ACC112 (cell line): ENCODE measurements at regions not wholly inside any gene's neighbourhood (a gene's known extent, or its start where the extent isn't known, plus 50 kb on each side); places are given as distances from the start of the nearest gene placed in this dataset.

Experiments
- H2AFZ ChIP-seq: fragments of 200-600 bp; sonication (generic); one replicate; pipeline ENCODE4 v1.6.0; 2017; ENCODE audit warnings: antibody characterized with exemption, low read length; ENCODE audit not compliant: unreplicated experiment
- H3K27ac ChIP-seq: fragments of 200-600 bp; sonication (generic); 2 replicates; pipeline ENCODE4 v1.5.1; 2014; ENCODE audit warnings: low read depth, mild to moderate bottlenecking, antibody characterized with exemption, low read length, moderate library complexity
- H3K27me3 ChIP-seq: fragments of 200-600 bp; sonication (generic); 2 replicates; pipeline ENCODE4 v1.6.1; 2014; ENCODE audit warnings: mild to moderate bottlenecking, antibody characterized with exemption, low read length, moderate library complexity, mixed read lengths; ENCODE audit not compliant: insufficient read depth
- H3K36me3 ChIP-seq: fragments of 200-600 bp; sonication (generic); 2 replicates; pipeline ENCODE4 v1.6.1; 2016; ENCODE audit warnings: mild to moderate bottlenecking, antibody characterized with exemption, low read length, moderate library complexity, mixed read lengths; ENCODE audit not compliant: insufficient read depth
- H3K4me1 ChIP-seq: fragments of 200-600 bp; sonication (generic); one replicate; pipeline ENCODE4 v1.6.1; 2016; ENCODE audit warnings: low read length, mixed read lengths; ENCODE audit not compliant: insufficient read depth, unreplicated experiment, control insufficient read depth
- H3K4me3 ChIP-seq: fragments of 200-600 bp; sonication (generic); 2 replicates; pipeline ENCODE4 v1.5.1; 2014; ENCODE audit warnings: mild to moderate bottlenecking, low read depth, low read length
- H3K79me2 ChIP-seq: fragments of 200-600 bp; sonication (generic); one replicate; pipeline ENCODE4 v1.6.0; 2016; ENCODE audit warnings: low read length; ENCODE audit not compliant: control insufficient read depth, unreplicated experiment, insufficient read depth

DNA sequence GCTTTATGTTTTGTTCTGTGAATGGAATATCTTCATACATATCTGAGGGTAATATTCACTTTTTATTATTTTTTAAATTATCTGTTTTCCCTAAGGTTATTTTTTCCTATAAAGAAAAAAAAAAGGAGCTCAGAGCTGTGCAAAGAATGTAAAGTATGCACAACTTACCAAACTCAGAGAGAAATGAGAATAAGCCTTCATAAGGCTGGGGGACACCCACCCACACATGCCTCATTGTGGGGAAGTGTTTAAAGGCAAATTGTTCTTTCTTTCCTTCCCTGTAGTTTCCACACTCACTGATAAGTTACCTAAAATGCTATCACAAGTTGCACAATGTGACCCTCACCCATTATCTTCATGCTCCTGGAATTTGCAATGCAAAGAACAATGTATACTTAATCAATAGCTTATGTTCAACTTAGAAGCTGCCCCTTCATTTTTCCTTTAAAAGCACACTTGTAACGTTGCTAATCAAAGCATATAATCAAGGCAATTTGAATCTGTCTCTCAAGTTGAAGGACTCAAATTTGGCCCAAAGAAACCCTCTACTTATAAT, 108.1 kb downstream of the GNAT3 start:
- H3K27ac ChIP-seq: no peak overlapping the region
- H2AFZ ChIP-seq: no peak overlapping the region
- H3K4me1 ChIP-seq: no peaks in the 10 kb centered on the region
- H3K27me3 ChIP-seq: no peaks in the 10 kb centered on the region
- H3K79me2 ChIP-seq: no peaks in the 10 kb centered on the region
- H3K4me3 ChIP-seq: no peak overlapping the region
- no peaks in the 10 kb centered on the region for H3K36me3 ChIP-seq

DNA sequence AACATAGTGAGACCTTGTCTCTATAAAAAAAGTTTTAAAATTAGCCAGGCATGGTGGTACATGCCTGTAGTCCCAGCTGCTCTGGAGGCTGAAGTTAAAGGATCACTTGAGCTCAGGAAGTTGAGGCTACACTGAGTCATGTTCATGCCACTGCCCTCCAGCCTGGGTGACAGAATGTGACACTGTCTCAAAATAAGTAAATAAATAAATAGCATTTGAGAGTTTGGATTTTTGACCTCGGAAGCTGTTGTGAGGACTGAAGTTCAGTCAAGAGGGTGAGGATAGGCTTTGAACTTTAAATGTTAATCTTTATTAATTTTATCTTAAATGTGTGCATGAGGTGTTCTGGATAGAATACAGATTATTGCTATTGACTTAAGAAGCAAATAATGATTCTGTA, 110.2 kb downstream of the GNAT3 start:
- H2AFZ ChIP-seq: no peak overlapping the region
- H3K27me3 ChIP-seq: no peaks in the 10 kb centered on the region
- H3K27ac ChIP-seq: no peak overlapping the region
- H3K4me3 ChIP-seq: no peak overlapping the region
- no peaks in the 10 kb centered on the region for H3K4me1 ChIP-seq
- no peaks in the 10 kb centered on the region for H3K36me3 ChIP-seq
- no peaks in the 10 kb centered on the region for H3K79me2 ChIP-seq

DNA sequence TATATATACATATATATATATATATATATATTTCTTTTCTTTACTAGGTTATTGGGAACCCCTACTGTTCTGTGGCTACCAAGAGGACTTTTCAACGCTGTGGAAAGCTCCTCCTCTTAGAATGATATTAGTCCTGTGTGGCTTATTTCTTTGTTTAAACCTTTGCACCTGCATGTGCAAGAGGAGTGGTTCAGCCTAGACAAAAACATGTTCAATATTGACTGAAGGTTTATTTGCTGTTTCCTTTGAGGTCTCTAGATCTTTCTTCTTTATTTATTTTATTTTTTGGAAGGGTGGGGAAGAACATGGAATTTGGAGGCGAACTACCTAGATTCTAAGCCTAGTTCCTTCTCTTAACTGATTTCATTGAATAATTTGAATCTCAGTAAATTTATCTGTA, 118.1 kb downstream of the GNAT3 start:
- Histone ChIP-seq H3K36me3 (no peaks in the 10 kb centered on the region), H3K79me2 (no peaks in the 10 kb centered on the region), H3K4me3 (no peak overlapping the region), H3K27me3 (no peaks in the 10 kb centered on the region), H2AFZ (no peak overlapping the region), H3K4me1 (no peaks in the 10 kb centered on the region), H3K27ac (no peak overlapping the region)

DNA sequence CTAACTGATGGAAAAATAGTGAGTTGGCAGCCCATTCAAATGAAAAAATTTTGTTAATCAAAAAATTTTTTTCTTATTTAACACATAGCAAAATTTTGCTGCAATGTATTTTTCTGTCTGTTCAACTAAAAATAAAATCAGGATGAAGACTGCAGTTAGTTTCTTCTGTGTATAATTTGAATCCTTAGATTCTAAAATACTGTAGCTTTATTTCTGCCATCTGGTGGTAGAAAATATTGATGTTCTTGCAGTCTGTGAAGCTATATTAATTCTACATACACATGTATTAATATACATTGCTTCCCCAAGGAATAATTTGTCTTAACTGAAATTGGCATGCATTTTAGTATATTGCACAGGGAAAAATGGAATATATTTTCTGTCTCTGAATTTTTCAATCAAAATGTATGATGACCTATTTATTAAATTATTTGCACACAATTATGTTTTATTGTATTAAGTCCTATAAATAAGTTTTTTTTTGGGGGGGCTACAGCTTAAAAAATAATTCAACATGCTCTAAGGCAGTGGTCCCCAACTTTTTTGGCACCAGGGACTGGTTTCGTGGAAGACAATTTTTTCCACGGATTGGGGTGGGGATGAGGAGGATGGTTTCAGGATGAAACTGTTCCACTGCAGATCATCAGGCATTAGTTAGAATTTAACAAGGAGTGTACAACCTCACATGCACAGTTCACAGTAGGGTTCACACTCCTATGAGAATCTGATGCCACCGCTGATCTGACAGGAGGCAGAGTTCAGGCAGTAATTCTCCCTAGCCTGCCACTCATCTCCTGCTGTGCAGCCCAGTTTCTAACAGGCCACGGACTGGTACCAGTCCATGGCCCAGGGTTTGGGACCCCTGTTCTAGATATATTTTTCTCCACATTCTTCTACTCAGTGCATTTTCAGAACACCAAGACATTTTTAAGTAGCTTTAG, 119.4 kb downstream of the GNAT3 start:
- no peaks in the 10 kb centered on the region for H3K36me3 ChIP-seq
- no peaks in the 10 kb centered on the region for H3K27me3 ChIP-seq
- no peaks in the 10 kb centered on the region for H3K79me2 ChIP-seq
- H3K27ac ChIP-seq: no peak overlapping the region
- H3K4me1 ChIP-seq: no peaks in the 10 kb centered on the region
- no peak overlapping the region for H3K4me3 ChIP-seq
- no peak overlapping the region for H2AFZ ChIP-seq

DNA sequence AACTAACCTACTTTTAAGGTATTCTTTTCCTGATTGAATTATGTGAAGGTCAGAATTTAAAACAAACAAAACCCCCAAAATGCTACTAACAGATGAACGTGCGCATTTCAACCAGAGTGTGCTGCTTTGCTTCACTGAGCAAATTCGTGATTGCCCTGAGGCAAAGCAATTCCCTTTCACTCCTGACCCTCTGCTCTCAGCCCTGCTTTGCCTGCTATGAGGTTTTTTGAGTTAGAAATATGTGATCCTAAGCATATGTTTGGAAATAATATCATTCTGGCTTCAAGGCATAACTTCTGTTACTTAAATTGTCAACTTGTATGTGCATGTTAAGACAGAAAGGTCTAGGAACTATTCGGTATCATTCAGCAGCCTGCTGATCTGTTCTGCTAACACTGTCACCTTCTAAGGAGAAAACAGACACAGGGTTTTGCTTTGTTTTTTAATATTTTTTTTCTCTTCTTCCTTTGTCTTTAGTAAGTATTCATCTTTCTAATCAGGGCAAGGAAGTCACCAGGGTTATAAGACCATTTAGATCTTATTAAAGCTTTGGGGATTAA, 124.2 kb downstream of the GNAT3 start:
- no peaks in the 10 kb centered on the region for H3K27me3 ChIP-seq
- H3K4me3 ChIP-seq: no peak overlapping the region
- no peak overlapping the region for H3K27ac ChIP-seq
- peaks cover 19% of the 10 kb centered on the region for H3K4me1 ChIP-seq
- H3K36me3 ChIP-seq: no peaks in the 10 kb centered on the region
- H2AFZ ChIP-seq: no peak overlapping the region
- H3K79me2 ChIP-seq: no peaks in the 10 kb centered on the region

DNA sequence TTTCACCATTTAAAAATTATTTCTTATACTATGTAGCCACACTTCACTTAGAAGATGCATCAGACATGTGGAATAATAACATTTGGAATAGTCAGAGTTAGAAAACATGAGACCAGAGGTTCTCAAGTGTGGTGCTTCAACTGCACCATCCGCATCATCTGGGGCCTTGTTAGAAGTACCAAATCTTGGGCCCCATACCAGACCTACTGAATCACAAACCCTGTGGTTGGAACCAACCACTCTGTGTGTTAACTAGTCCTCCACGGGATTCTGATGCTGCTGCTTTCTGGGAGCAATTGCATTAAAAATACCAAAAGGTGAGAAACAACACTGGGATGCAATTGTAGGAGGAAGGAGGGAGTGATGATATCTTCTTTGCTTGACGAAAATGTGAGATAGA, 125.2 kb downstream of the GNAT3 start:
- Histone ChIP-seq H2AFZ (no peak overlapping the region), H3K36me3 (no peaks in the 10 kb centered on the region), H3K4me3 (no peak overlapping the region), H3K4me1 (peaks cover 19% of the 10 kb centered on the region), H3K27ac (no peak overlapping the region), H3K27me3 (no peaks in the 10 kb centered on the region), H3K79me2 (no peaks in the 10 kb centered on the region)

DNA sequence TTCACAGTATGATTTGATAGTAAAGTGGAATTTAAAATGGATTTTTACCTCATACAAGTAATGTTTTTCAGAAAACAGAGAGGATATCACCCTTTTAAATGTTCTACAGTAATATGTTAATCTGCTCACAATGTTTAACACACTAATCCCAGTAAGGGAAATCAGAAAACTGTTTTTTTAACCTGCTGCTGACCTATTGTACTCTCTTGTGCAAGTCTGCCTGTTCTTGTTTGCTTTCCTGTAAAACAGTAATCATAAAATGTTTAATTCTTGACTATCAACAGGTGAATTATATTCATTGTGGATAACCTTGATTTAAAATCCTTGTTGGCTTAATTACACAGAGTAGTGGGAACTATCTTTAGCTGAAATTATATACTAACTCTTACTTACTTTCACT, 126.4 kb downstream of the GNAT3 start:
- H3K79me2 ChIP-seq: no peaks in the 10 kb centered on the region
- H3K4me1 ChIP-seq: peaks cover 19% of the 10 kb centered on the region
- no peak overlapping the region; the same call in 1 of the 2 replicates for H3K27ac ChIP-seq
- no peak overlapping the region for H3K4me3 ChIP-seq
- H2AFZ ChIP-seq: no peak overlapping the region
- no peaks in the 10 kb centered on the region for H3K27me3 ChIP-seq
- no peaks in the 10 kb centered on the region for H3K36me3 ChIP-seq

DNA sequence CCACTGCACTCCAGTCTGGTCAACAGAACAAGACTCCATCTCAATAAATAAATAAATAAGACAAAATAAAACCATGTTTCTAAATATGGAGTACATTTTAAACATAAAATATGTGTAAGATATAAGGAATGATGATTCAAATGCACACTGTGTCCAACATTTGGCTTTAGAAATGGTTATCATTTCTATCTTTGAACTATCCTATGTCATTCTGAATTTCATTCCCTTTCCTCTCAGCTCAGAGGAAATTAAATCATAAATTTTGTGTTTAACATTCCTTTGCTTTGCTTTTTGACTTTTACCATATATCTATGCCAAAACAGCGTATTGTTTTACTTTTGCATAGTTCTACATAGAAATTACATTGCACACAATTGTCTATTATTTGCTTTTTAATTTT, 130.9 kb downstream of the GNAT3 start:
- H3K27ac ChIP-seq: no peak overlapping the region
- H3K36me3 ChIP-seq: no peaks in the 10 kb centered on the region
- no peak overlapping the region for H3K4me3 ChIP-seq
- H3K27me3 ChIP-seq: no peaks in the 10 kb centered on the region
- peaks cover 27% of the 10 kb centered on the region for H3K4me1 ChIP-seq
- no peak overlapping the region for H2AFZ ChIP-seq
- H3K79me2 ChIP-seq: no peaks in the 10 kb centered on the region

DNA sequence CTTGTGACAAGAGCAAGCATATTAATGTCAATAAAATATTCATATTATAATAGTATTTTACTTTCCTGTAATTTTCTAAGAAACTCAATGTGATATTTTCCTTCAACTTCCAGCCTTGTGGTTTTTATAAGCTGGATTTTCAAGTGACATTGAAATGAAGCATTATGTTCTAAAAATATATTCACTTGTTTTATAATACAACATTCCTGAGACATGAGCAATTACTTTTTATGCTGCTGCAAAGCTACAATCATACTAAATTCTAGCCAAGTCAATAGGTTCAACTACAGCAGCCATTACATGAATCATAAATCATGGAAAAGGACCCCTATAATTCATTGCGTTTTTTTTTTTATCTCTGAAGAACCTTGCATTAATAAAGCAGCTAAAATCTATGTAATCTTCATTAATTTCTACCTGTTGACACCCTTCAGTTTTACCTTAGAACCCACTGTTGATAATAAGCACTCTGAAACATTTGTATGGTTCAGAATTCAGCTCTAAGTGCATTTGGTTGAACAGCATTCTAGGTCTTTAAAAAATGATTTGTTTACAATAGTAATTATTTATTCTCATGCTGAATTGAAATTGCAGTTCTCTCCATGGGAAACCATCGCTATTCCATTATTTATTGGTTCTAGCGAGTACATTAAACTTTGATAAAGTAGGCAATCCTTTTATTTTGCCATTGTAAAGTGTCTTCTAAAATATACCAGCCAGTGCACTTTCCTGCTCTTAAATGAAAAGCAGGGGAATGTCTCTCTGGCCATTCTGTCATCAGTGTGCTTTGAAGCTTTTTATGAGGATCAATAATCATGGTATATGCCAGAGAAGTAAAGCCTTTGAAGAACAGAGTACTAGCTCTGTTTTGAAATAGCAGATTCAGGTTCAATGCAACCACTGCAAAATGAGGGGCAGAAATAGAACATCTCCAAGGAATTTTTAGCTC, 132.6 kb downstream of the GNAT3 start:
- Histone ChIP-seq H3K4me1 (peaks cover 13% of the 10 kb centered on the region), H3K4me3 (no peak overlapping the region), H3K36me3 (no peaks in the 10 kb centered on the region), H3K27ac (no peak overlapping the region), H3K79me2 (no peaks in the 10 kb centered on the region), H3K27me3 (no peaks in the 10 kb centered on the region), H2AFZ (peak overlapping the region; percentile 64)

DNA sequence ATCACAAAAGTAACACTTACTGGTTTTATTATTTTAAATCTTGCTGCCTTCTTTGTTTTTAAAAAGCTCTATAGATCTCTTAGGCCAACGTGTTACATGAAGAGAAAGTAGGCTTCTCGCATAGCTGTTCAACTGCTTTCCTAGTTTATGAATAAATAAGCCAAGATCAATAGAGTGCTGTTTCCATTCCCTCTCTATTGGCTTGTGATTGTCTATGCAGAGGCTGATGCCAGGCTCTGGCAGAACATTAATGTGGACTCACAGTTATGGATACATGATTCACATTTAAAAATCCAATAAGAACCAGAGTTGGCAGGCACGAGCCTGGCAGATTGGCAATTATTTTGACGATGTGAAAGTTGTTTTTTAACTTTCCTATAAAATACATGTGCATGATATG, 137.5 kb downstream of the GNAT3 start:
- H2AFZ ChIP-seq: no peak overlapping the region
- H3K4me1 ChIP-seq: peaks cover 9% of the 10 kb centered on the region
- H3K27me3 ChIP-seq: no peaks in the 10 kb centered on the region
- H3K27ac ChIP-seq: no peak overlapping the region
- no peak overlapping the region for H3K4me3 ChIP-seq
- no peaks in the 10 kb centered on the region for H3K79me2 ChIP-seq
- H3K36me3 ChIP-seq: no peaks in the 10 kb centered on the region
